CD14-positive monocyte (primary cell): ENCODE measurements at regions not wholly inside any gene's neighbourhood (a gene's known extent, or its start where the extent isn't known, plus 50 kb on each side); places are given as distances from the start of the nearest gene placed in this dataset.

Experiments
- DNase-seq, 3 donors: peaks; one replicate each; pipeline ENCODE4 v3.0.0-alpha.2; 2011 to 2022
- H2AFZ ChIP-seq: 2 replicates; pipeline ENCODE4 v1.6.0; 2012; ENCODE audit warnings: mild to moderate bottlenecking, low read depth, low read length, inconsistent platforms; ENCODE audit not compliant: insufficient read depth, poor library complexity, severe bottlenecking
- H3K27ac ChIP-seq, 2 donors: 1 replicate in 1 of 2; 2 replicates in 1 of 2; pipeline ENCODE4 v1.5.1; 2012 to 2013; ENCODE audit warnings: low read length in 2 of 2, control low read depth in 1 of 2, inconsistent platforms in 1 of 2, low read depth in 1 of 2, mild to moderate bottlenecking in 1 of 2
- H3K27me3 ChIP-seq, 2 donors: one replicate each; pipeline versions ENCODE4 v1.6.0 to v1.6.1; 2011 to 2013; ENCODE audit warnings: low read length in 2 of 2; ENCODE audit not compliant: control insufficient read depth in 2 of 2, insufficient read depth in 2 of 2
- H3K36me3 ChIP-seq, 2 donors: replicated peaks in 1 of 2; 1 replicate in 1 of 2; 2 replicates in 1 of 2; pipeline versions ENCODE4 v1.5.1 to v1.6.1; 2012 to 2013; ENCODE audit warnings: low read length in 2 of 2, control low read depth in 1 of 2, inconsistent platforms in 1 of 2, mild to moderate bottlenecking in 1 of 2; ENCODE audit not compliant: insufficient read depth in 2 of 2, control insufficient read depth in 1 of 2
- H3K4me1 ChIP-seq, 2 donors: 1 replicate in 1 of 2; 2 replicates in 1 of 2; pipeline versions ENCODE4 v1.5.1 to v1.6.1; 2012 to 2013; ENCODE audit warnings: low read length in 2 of 2, control low read depth in 1 of 2, inconsistent platforms in 1 of 2, mild to moderate bottlenecking in 1 of 2, moderate library complexity in 1 of 2; ENCODE audit not compliant: insufficient read depth in 2 of 2, control insufficient read depth in 1 of 2
- H3K4me2 ChIP-seq: replicated peaks from 2 replicates; pipeline ENCODE3; 2012; ENCODE audit warnings: low read length, moderate library complexity, mild to moderate bottlenecking; ENCODE audit not compliant: poor library complexity, severe bottlenecking; ENCODE audit errors: extremely low read depth
- H3K4me3 ChIP-seq, 3 experiments: fragments of 200-600 bp in 1 of 3; sonication (generic) in 1 of 3; replicated peaks in 1 of 3; 1 replicate in 2 of 3; 2 replicates in 1 of 3; pipeline ENCODE4 v1.5.1; 2011 to 2013; ENCODE audit warnings: low read length in 3 of 3, mild to moderate bottlenecking in 3 of 3, control low read depth in 2 of 3, low read depth in 2 of 3, inconsistent platforms in 1 of 3, moderate library complexity in 1 of 3
- H3K79me2 ChIP-seq: 2 replicates; pipeline ENCODE4 v1.6.0; 2012; ENCODE audit warnings: mild to moderate bottlenecking, control low read depth, inconsistent platforms, low read length, moderate library complexity; ENCODE audit not compliant: insufficient read depth
- H3K9ac ChIP-seq: 2 replicates; pipeline ENCODE4 v1.6.0; 2017; ENCODE audit warnings: low read length, mild to moderate bottlenecking; ENCODE audit not compliant: insufficient read depth, poor library complexity, severe bottlenecking
- H3K9me3 ChIP-seq, 2 donors: replicated peaks in 1 of 2; 1 replicate in 1 of 2; 2 replicates in 1 of 2; pipeline versions ENCODE4 v1.5.1 to v1.6.1; 2012 to 2013; ENCODE audit warnings: low read length in 2 of 2, control low read depth in 1 of 2; ENCODE audit not compliant: control insufficient read depth in 1 of 2, insufficient read depth in 1 of 2
- H4K20me1 ChIP-seq: 2 replicates; pipeline ENCODE4 v1.6.0; 2012; ENCODE audit warnings: mild to moderate bottlenecking, low read length, control low read depth, moderate library complexity; ENCODE audit not compliant: insufficient read depth
- H3K27ac Mint-ChIP-seq, 7 donors: one replicate each; pipeline ENCODE4 v1.8.0; 2020; ENCODE audit warnings: mild to moderate bottlenecking in 7 of 7, mixed read lengths in 7 of 7, moderate library complexity in 6 of 7, inconsistent platforms in 2 of 7
- H3K27me3 Mint-ChIP-seq, 3 donors: one replicate each; pipeline ENCODE4 v1.8.0; 2021 to 2022; ENCODE audit warnings: low read depth in 3 of 3, mild to moderate bottlenecking in 3 of 3, mixed read lengths in 3 of 3, moderate library complexity in 3 of 3, inconsistent platforms in 1 of 3
- H3K36me3 Mint-ChIP-seq, 2 donors: one replicate each; pipeline ENCODE4 v1.8.0; 2020; ENCODE audit warnings: mixed read lengths in 2 of 2, inconsistent platforms in 1 of 2, mild to moderate bottlenecking in 1 of 2
- H3K4me1 Mint-ChIP-seq: one replicate; pipeline ENCODE4 v1.8.0; 2020; ENCODE audit warnings: mild to moderate bottlenecking, mixed read lengths
- H3K4me3 Mint-ChIP-seq, 2 donors: one replicate each; pipeline ENCODE4 v1.8.0; 2020; ENCODE audit warnings: mild to moderate bottlenecking in 2 of 2, mixed read lengths in 2 of 2, moderate library complexity in 1 of 2
- H3K9me3 Mint-ChIP-seq, 7 donors: one replicate each; pipeline ENCODE4 v1.8.0; 2020 to 2022; ENCODE audit warnings: mixed read lengths in 7 of 7, mild to moderate bottlenecking in 6 of 7, moderate library complexity in 6 of 7, inconsistent platforms in 2 of 7
- CTCF ChIP-seq: fragments of 200-600 bp; IDR thresholded peaks from one replicate; pipeline ENCODE4 v1.8.0; 2022; ENCODE audit warnings: antibody characterized with exemption, mild to moderate bottlenecking
- WGBS: methylation state at CpG from one replicate; pipeline ENCODE4 v1.1.5; 2013; ENCODE audit warnings: missing lambda C conversion rate; ENCODE audit not compliant: insufficient coverage; 5-methylcytosine and 5-hydroxymethylcytosine counted together
- intact Hi-C, 2 donors: fragments of 100-400 bp; cut with micrococcal nuclease; formaldehyde crosslinking; loops; one replicate each; pipeline versions ENCODE4 v1.15.0 to v1.15.1; 2023

- Histone ChIP-seq H3K27me3 (no peaks in the 10 kb centered on the region), H3K27ac (no peak overlapping the region), H3K9ac (no peak overlapping the region), H3K4me2 (no peak overlapping the region), H3K36me3 (no peaks in the 10 kb centered on the region), H3K4me1 (no peaks in the 10 kb centered on the region), H4K20me1 (no peaks in the 10 kb centered on the region), H3K4me3 (no peak overlapping the region), H2AFZ (no peak overlapping the region), H3K9me3 (peaks cover 4 to 5% of the 10 kb centered on the region in 2 donors), H3K79me2 (no peaks in the 10 kb centered on the region)
- TF ChIP-seq CTCF: no peak
- Mint-ChIP-seq H3K9me3 (peaks cover 2 to 14% (median 4%) of the 10 kb centered on the region in 7 donors), H3K27me3 (peaks cover 5 to 10% (median 5%) of the 10 kb centered on the region in 3 donors), H3K27ac (no peak overlapping the region), H3K4me3 (no peak overlapping the region), H3K36me3 (no peaks in the 10 kb centered on the region), H3K4me1 (no peaks in the 10 kb centered on the region)
- no peak for DNase-seq
- 97% methylated on average over 20 of the region's 24 CpGs for WGBS
- intact Hi-C loops: no loop called here
Measured at GRCh38 chr17:79506150-79506870, 104.5 kb downstream of the RBFOX3 start.

DNA sequence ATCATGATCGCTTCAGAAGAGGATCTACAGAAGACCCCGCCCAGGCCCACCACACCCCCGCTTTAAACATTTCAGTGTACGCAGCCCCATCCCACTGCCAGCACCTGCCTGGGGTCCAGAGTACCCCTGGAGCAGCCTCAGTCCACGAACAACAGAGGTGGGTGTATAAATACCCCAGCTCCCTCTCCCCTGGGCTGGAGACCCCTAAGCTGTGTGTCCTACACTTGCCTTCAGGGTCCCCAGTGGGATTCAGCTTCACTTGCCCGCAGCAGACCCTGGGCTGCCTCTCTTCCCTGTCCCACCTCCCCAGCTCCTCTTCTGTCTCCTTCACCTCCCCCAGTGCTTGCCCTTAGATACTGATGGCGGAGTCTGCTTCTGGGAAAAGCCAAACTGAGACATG lies 105.7 kb downstream of the RBFOX3 start:
- no peak overlapping the region for H2AFZ ChIP-seq
- no peaks in the 10 kb centered on the region for H4K20me1 ChIP-seq
- Mint-ChIP-seq H3K27ac (no peak overlapping the region), H3K27me3 (peaks cover 5 to 9% (median 7%) of the 10 kb centered on the region in 3 donors), H3K9me3 (peaks cover 0 to 9% (median 1%) of the 10 kb centered on the region in 7 donors), H3K4me3 (no peak overlapping the region), H3K36me3 (no peaks in the 10 kb centered on the region), H3K4me1 (peaks cover 3% of the 10 kb centered on the region)
- H3K9me3 ChIP-seq: no peaks in the 10 kb centered on the region
- H3K27ac ChIP-seq: no peak overlapping the region
- no peak for TF ChIP-seq CTCF
- no peaks in the 10 kb centered on the region for H3K36me3 ChIP-seq
- no peaks in the 10 kb centered on the region for H3K27me3 ChIP-seq
- no peaks in the 10 kb centered on the region for H3K4me1 ChIP-seq
- H3K9ac ChIP-seq: no peak overlapping the region
- no peak overlapping the region for H3K4me2 ChIP-seq
- no peak for DNase-seq
- no peaks in the 10 kb centered on the region for H3K79me2 ChIP-seq
- intact Hi-C loops: no loop called here
- H3K4me3 ChIP-seq: no peak overlapping the region
- 93% methylated on average over 4 of the region's 7 CpGs for WGBS
